Activated naive CD4-positive, alpha-beta T cell treated with anti-CD3 and anti-CD28 coated beads, Interleukin-2, amount 50 U/mL, for 16 hours (primary cell): ENCODE measurements at regions not wholly inside any gene's neighbourhood (a gene's known extent, or its start where the extent isn't known, plus 50 kb on each side); places are given as distances from the start of the nearest gene placed in this dataset.
A peak's percentile ranks its signal among the peaks of the same experiment; 100 is the strongest.

Source experiments
- DNase-seq: peaks from one replicate; pipeline ENCODE4 v3.0.0-alpha.2; 2020

DNA sequence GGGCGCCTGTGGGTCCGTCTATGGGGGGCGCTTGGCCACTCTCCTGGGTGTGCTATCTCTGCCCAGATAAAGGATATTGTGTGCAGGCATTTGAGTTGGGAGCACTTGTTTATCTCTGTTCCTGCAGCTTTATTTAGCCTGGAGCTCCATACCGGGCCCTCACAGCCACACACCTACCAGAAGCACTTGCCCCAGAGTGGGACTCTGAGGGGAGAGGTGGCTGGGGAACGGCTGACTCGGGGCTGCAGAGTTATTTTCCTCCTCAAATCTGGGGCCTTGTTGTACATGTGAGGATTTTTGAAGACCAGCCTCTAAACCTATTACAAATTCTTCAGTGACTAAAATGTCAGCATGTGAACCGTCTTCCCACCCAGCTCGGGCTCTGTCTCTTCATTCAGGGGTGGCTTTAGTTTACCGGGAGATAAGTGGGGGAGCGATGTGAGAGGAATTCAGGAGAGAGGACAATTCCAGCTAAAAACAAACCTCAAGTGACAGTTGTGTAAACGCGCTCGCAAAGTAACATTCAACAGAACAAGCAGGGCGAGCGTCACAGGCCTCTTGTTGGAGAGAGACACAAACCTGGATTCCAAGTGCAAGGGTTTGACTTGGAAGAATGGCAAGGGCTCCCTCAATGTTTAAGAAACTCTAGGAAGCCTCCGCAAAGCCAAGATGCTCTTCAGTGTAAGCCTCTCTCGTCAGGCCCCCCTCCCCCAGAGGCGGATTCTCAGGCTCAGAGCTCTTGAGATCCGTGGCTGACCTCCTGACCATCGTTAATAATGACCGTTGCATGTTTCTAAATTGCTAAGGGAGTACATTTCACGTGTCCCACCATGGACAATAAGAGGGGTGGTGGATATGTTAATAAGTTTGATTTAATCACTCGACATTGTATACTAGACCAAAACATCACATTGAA lies 548.9 kb downstream of the QKI start:
- no peak for DNase-seq

DNA sequence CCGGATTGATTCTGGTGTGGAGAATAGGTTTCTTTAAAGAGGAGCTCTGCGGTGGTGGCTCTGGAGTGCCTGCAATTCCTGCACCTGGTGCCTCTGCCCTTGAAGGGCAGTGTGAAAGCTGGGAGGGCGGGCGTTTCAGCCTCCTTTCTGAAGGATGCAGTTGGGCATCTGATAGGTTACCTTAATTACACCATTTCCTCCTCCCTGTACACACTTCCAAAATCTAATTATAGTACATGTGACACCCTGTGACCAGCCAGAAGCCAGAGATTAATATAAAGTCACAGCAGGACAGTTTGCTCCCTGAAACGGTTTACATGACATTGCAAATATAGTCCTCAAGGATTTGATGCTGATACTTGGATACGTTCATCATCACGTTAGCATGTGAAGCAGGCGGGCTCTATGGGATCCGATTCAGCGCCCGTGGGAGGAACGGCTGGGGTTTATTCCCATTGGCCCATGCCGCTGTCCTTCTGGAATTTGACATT lies 548.2 kb downstream of the QKI start:
- no peak for DNase-seq

- no peak for DNase-seq
Measured at GRCh38 chr6:163960128-163960527, 545.6 kb downstream of the QKI start.

DNA sequence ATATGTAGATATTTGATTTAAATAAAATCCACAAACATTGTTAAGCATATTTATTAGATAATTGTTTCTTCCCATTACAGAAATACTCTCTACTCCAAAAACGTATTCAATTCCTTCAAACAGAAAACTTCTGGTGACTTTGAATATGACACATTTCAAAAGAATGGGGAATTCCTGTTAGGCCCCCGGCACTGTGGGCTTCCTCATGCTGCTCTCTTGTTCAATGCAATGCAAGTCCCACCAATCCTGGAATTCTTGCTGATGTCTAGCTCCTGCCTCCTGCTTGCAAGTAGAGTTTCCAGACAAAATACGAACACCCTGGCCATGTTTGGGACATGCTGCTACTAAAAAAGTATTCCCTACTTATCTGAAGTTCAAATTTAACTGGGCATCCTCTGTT lies 544.1 kb downstream of the QKI start:
- DNase-seq: no peak

DNA sequence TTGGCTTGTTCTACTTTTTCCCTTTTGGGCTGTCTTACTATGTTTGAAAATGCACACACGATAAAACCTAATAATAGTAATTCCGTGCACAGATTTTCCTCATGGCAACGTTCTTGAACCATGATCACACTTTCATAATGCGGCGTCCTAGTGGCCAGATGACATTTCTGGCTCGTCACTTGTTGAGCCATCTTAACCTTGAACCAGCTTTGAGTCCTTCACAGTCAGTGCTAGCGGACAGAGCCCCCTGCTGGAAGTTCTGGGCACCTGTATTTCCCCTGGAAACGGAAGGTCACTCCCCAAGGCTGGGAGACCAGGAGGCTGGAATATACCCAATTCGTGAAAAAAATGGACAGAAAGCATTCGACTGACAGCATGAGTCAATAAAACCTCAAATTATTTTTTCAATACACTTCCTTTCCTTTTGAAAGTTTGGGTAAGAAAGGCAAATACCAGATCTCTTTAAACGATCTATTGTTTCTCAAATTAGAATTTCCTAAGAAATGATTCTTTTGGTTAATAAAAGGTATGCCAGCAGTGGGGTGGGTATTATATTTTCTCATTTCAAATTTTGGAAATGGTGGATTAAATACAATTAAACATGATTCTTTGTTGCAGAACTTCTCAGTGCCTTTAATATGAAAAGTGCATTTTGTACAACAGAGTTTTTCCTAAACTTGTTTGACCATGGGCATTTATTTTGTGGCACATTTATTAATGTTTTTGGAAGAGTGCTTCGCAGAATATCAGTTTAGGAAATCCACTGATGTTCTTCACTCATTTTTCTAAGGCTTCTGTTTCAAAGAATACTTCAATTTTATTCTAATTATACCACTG lies 542.3 kb downstream of the QKI start:
- DNase-seq: peak; percentile 42

DNA sequence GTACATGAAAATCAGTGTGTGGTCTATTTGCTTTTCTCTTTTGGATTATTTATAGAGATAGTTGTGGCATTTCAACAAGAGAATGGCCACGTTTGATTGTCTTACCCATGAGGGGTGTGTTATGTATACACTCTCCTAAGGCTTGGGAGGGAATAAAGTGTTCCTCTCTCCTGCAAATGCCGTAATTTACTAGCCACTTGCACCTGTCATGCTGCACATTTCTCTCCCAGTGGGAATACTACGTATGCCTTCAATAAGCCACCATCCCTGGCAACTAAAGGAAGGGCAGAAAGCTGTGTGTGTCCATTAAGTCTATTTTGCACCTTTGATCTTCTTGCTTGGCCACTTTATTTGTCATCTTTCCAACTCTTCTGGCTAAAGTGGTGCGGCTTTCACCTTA lies 541.2 kb downstream of the QKI start:
- DNase-seq: no peak

DNA sequence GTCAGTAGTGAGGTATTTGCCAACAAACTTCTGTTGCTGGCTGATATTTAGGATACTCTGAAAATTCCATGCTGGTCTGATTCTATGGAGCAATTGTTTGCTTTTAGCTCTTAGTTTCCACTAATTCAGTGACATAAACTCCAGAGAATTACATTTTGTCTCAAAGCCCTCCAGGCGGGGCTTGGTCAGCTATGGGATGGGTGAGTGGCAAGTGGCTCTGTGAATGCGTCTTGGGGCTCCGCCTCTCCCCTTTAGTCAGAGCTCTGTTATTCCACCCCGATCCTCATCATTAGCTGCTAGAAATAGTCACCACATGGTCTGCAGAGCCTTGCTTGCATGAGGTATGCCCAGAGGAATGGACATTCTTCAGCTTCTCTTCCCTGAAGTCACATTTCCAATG lies 540.6 kb downstream of the QKI start:
- DNase-seq: no peak

DNA sequence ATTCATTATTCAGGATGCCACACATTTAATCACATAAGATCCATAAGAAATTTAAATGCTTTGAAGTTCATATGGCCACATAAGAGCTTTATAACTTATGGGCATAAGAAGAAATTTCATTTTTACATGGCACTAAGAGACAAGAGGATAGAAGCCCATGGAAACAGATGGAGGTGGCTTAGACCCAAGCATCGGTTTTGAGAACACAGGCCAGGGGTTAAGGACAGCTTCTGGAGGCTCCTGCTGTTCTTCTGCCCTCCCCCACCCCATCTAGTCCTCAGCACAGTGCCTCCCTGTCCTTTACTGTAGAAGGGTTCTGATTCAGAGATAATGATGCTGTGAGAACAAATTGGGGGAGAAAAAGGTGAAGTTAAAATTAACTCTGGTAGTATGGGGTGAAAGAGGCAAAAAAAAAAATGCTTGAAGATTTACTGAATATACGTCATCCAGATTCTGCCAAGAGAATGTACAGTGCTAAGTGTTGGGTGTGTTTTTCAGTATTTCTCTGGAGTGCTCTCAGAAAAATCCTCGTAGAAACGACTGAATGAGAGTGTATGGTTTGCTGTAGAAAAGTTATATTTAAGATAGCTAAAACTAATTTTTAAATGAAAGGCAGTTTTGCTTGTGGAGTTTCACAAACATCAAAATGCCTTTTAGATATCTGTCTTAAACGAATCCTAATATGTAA lies 539.7 kb downstream of the QKI start:
- no peak for DNase-seq

DNA sequence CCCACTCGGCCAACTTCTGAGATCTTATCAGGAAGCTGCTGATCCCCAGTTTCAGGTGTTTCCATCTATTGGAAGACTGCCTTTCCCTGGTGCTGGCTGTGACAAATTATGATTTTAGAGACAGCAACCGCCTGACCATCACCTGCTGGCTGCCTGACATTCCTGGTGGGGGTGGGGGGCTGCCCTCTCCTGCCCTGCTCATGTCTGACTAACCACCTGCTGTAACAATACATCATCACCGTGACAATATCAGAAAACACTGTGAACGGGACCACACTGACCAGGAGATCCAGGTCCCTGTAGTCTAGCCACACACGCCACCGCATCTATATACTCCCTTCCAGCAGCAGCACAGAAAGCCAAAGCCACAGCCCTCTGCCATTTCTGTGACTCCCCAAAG lies 537.5 kb downstream of the QKI start:
- DNase-seq: no peak

- DNase-seq: no peak
Measured at GRCh38 chr6:163951326-163951725, 536.8 kb downstream of the QKI start.

DNA sequence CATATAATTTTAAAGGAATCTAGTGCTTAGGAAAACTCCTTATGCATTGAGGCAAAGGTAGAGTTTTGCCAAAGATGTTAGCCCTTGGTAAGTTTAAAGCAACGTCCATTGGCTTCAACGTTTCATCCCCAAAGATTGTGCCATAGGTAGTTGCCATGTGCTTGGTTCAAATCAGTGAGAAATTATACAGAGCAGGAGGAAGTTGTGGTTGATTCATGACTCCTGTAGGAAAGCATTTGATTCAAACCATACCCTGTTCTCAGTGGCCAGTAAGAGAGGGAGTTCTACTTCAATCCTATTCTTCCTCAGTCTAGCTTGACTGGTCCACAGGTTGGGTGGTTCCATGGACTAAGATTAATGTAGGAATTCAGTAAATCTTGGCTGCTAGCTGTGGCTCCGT lies 535.6 kb downstream of the QKI start:
- DNase-seq: no peak

- DNase-seq: no peak
Measured at GRCh38 chr6:163949431-163949830, 534.9 kb downstream of the QKI start.

GRCh38 chr6:163948250-163948649 lies 533.7 kb downstream of the QKI start:
- no peak for DNase-seq

GRCh38 chr6:163947276-163947675 lies 532.8 kb downstream of the QKI start:
- DNase-seq: no peak

GRCh38 chr6:163946437-163946836 lies 531.9 kb downstream of the QKI start:
- no peak for DNase-seq

GRCh38 chr6:163945808-163946207 lies 531.3 kb downstream of the QKI start:
- DNase-seq: no peak

DNA sequence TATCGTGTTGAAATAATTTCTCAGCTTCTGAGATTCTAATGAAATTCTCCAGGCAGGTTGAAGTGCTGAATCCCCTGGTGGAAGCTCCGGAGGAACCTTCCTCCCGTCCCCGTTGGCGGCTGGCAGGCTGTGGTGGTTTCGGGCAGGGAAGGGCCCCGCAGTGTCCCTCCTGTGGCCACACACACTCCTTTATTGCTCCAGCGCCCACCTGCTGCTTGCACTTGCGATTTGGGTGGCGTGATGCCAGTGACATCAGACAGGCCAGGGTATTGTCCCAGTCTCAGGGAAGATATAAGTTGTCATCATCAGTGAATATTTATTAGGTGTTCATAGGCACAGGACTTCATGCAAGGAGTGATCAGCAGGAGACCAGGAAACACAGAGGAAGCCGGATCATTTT lies 530.4 kb downstream of the QKI start:
- no peak for DNase-seq

GRCh38 chr6:163943607-163944385 lies 529.3 kb downstream of the QKI start:
- no peak for DNase-seq

GRCh38 chr6:163942790-163943189 lies 528.3 kb downstream of the QKI start:
- DNase-seq: no peak

DNA sequence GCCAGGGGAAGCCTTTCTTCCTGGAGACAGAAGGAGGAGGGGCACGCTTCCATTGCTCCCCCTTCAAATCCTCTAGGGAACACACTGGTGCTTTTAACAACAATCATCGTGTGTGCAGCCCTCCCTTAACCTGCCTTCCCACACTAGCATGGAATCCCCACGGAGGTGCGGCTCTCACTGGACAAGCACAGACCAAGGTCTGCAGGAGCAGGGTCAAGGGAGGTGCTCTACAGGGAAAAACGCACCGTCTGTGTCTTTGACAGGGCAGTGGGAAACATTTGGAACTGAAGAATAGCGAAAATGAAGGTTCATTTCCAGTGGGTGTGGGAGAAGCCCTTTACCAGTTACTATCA lies 527.1 kb downstream of the QKI start:
- DNase-seq: no peak

GRCh38 chr6:163940705-163941623 lies 526.4 kb downstream of the QKI start:
- no peak for DNase-seq
